GM06990 (cell line): ENCODE measurements at regions not wholly inside any gene's neighbourhood (a gene's known extent, or its start where the extent isn't known, plus 50 kb on each side); places are given as distances from the start of the nearest gene placed in this dataset.

Experiments
- DNase-seq: peaks from one replicate; pipeline ENCODE4 v3.0.0-alpha.2; 2011; ENCODE audit not compliant: insufficient read length; ENCODE audit errors: extremely low read depth
- H3K27me3 ChIP-seq: replicated peaks from 2 replicates; pipeline ENCODE4 v1.6.0; 2011; ENCODE audit warnings: low read length; ENCODE audit not compliant: control insufficient read depth, insufficient read depth
- H3K36me3 ChIP-seq: 2 replicates; pipeline ENCODE4 v1.5.1; 2011; ENCODE audit warnings: low read length; ENCODE audit not compliant: control insufficient read depth, insufficient read depth
- H3K4me3 ChIP-seq: replicated peaks from 2 replicates; pipeline ENCODE4 v1.5.1; 2011; ENCODE audit warnings: low read depth, mild to moderate bottlenecking, control low read depth, low read length
- TF ChIP-seq, protein P1 (sequence below): IDR thresholded peaks from 2 replicates; pipeline ENCODE4 v1.5.1; 2011; ENCODE audit warnings: low read length, control low read depth, mild to moderate bottlenecking, inconsistent platforms; ENCODE audit not compliant: insufficient read depth, poor library complexity, severe bottlenecking

DNA sequence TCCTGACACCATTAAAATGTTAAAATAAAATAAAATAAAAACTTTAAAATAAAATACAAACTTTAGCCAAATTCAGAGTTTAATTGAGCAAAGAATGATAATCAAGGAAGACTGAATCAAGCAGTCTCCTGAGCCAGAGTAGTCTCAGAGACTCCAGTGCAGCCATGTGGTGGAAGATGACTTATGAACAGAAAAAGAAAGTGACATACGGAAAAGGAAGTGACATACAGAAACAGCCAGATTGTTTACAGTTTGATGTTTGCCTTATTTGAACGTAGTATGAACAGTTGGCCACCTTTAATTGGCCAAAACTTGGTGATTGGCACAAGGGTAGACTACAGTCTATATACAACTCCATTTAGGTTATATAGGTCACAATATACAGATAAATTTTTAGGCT, 787.2 kb downstream of the ADCYAP1 start:
- Histone ChIP-seq H3K27me3 (no peaks in the 10 kb centered on the region), H3K36me3 (no peaks in the 10 kb centered on the region), H3K4me3 (no peak overlapping the region)
- DNase-seq, result no peak
- TF ChIP-seq, protein P1, sequence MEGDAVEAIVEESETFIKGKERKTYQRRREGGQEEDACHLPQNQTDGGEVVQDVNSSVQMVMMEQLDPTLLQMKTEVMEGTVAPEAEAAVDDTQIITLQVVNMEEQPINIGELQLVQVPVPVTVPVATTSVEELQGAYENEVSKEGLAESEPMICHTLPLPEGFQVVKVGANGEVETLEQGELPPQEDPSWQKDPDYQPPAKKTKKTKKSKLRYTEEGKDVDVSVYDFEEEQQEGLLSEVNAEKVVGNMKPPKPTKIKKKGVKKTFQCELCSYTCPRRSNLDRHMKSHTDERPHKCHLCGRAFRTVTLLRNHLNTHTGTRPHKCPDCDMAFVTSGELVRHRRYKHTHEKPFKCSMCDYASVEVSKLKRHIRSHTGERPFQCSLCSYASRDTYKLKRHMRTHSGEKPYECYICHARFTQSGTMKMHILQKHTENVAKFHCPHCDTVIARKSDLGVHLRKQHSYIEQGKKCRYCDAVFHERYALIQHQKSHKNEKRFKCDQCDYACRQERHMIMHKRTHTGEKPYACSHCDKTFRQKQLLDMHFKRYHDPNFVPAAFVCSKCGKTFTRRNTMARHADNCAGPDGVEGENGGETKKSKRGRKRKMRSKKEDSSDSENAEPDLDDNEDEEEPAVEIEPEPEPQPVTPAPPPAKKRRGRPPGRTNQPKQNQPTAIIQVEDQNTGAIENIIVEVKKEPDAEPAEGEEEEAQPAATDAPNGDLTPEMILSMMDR, result no peak

DNA sequence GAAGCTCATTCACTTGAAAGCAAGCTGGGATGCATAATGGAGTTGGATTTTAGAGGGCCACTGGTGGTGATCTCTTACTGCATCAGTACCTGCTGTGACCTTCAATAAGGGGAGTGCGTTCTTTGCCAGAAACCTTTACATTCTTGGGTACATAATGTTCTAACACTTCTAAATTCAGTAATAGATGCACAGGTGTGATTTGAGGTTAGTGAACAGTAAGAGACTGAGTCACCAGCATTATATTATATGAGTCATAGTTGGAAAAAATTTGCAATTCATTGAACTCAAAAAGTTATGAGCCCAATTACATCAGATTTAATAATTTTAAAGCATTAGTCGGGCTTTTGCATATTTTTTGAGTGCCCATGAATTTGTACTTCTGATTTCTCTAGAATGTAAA, 803.3 kb downstream of the ADCYAP1 start:
- TF ChIP-seq, protein P1, result no peak

DNA sequence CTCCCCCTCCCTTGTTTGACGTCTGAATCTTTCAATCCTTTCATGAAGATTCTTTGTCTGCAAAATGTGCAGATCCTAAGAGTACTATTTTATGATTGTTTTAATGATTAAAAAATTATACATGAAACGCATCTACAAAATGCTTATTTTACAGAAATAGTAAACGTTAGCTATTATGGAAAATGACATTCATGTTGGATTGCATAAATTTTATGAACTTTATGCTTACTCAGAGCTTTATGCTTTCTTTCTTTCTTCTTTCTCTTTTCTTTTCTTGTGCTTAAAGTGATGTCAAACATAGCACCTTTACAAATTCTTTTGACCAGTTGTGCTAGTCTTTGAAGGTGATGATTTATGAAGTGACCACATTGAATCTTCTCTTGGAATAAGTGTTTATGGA, 805.4 kb downstream of the ADCYAP1 start:
- H3K27me3 ChIP-seq, result no peaks in the 10 kb centered on the region
- DNase-seq, result no peak
- TF ChIP-seq, protein P1, result no peak
- no peak overlapping the region for H3K4me3 ChIP-seq
- H3K36me3 ChIP-seq, result no peaks in the 10 kb centered on the region

More for the DNA sequence above, 803.3 kb downstream of the ADCYAP1 start:
- H3K36me3 ChIP-seq, result no peaks in the 10 kb centered on the region
- no peak overlapping the region for H3K4me3 ChIP-seq
- H3K27me3 ChIP-seq, result no peaks in the 10 kb centered on the region
- no peak for DNase-seq

DNA sequence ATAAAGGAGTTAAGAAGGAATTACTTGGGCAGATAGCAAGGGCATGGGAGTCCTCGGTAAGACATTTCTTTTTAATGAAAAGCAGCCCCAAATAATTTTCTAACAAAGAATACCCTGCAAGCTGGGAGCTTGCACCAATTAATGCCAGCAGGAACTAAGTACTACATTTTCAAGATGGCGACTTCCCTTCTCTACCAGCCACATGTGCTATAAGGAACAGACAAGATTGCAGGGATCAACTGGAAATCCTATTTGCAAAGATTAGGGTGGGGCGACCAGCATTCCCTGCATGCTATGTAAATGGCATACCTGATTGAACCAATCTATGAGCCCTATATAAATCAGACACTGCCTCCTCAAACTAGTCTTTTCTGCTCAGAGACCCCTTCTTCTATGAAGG, 827.5 kb downstream of the ADCYAP1 start:
- no peak for DNase-seq
- no peaks in the 10 kb centered on the region for H3K36me3 ChIP-seq
- H3K27me3 ChIP-seq, result no peaks in the 10 kb centered on the region
- no peak overlapping the region for H3K4me3 ChIP-seq
- TF ChIP-seq, protein P1, result no peak

DNA sequence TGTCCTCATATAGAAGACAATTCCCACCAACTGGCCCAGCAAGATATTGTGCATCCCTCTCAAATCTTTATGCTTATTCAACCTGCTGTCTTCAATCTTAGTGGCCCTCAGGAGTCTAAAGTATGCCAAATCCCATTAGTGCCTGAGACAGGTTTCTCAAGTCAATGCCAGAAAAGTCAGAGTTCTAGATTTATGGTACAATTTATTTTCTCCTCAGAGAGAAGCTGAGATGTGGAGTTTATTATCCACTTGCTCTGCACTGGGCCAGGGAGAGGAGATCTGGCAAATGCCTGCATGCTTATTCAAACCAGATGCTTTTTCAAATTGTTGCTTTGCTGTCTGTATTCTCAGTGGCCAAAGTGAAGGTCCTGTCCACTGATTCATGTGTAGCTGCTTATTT, 825.2 kb downstream of the METTL4 start:
- Histone ChIP-seq H3K36me3 (no peaks in the 10 kb centered on the region), H3K4me3 (no peak overlapping the region), H3K27me3 (no peaks in the 10 kb centered on the region)
- TF ChIP-seq, protein P1, result no peak
- no peak for DNase-seq

DNA sequence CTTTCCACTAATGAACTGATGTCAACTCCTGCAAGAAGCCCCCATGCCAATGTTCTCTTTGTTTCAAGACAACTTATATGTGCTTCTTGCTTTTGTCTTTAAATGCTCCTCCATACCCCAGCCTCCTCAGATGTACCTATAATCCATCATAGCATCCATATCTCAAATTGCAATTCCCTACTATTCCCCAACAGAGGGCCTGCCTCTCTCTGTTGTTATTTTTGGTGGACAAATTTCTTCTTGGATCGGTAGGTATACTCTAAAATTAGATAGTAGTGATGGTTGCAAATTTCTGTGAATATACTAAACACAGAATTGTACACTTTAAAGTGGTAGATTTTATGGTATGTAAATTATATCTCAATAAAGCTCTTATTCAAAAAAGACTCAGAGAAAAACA, 820.1 kb downstream of the METTL4 start:
- TF ChIP-seq, protein P1, result no peak
- Histone ChIP-seq H3K4me3 (no peak overlapping the region), H3K27me3 (no peaks in the 10 kb centered on the region), H3K36me3 (no peaks in the 10 kb centered on the region)
- no peak for DNase-seq
